IPS-NIHi11 (cell line): ENCODE measurements at regions not wholly inside any gene's neighbourhood (a gene's known extent, or its start where the extent isn't known, plus 50 kb on each side); places are given as distances from the start of the nearest gene placed in this dataset.

Experiments used
- DNase-seq: peaks from one replicate; pipeline ENCODE4 v3.0.0; 2012; ENCODE audit warnings: mixed read lengths, low spot score

DNA sequence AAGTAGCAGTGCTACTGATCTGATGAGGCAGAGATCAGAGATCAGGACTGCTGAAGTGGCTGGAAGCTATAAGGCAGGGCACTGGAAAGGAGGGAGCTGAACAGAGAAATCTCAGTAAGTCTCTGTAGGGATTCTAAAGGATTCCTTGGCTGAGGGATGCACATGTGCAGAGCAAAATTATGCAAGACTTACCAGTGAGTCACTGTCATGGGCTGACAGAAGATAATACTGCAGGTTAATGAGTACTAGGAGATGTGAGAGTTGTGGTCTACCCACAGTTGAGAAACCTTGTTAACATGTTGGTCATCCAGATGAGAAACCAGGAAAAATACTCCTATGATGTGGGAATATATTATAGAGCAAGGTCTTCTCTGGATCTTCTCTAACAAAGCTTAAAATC lies 378.1 kb downstream of the HAPSTR1 start:
- no peak for DNase-seq

GRCh38 chr16:9476744-9477143 lies 385.3 kb downstream of the HAPSTR1 start:
- DNase-seq, result no peak

GRCh38 chr16:9479008-9479407 lies 387.6 kb downstream of the HAPSTR1 start:
- DNase-seq, result no peak

- DNase-seq, result no peak
Observed at GRCh38 chr16:9480503-9480902, 389.1 kb downstream of the HAPSTR1 start.

GRCh38 chr16:9481747-9482730 lies 390.6 kb downstream of the HAPSTR1 start:
- no peak for DNase-seq

- DNase-seq, result no peak
Observed at GRCh38 chr16:9484426-9484825, 393.0 kb downstream of the HAPSTR1 start.

- DNase-seq, result no peak
Observed at GRCh38 chr16:9484881-9485280, 393.4 kb downstream of the HAPSTR1 start.

DNA sequence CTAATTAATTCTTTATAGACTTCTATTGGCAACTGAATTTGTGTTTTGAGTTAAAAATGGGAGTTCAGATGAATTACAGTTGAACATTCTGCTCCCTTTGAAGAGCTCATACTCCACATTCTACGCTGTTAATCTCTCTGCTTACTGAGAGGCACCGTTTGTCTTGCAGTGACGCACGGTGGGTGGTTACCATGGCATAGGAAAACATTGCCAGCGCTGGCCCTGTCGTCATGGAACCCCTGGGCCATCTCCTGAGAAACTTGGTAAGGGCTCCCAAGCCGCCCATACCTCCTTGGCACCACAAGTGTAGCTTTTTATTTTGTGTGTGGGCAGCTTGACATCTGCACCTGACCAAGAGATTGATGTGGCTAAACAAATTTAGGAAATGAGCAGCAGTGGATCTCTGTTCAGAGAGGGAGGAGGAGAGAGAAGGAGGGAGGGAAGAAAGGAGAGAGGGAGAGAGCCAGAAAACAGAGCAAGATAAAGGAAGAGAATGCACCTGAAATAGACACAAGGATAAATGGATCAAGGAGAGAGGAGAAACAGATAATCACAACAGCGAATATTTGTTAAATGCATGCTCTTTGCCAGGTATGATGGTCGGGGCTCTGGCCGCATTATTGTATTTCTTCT lies 398.5 kb downstream of the HAPSTR1 start:
- no peak for DNase-seq

GRCh38 chr16:9495824-9496223 lies 404.4 kb downstream of the HAPSTR1 start:
- DNase-seq, result no peak

DNA sequence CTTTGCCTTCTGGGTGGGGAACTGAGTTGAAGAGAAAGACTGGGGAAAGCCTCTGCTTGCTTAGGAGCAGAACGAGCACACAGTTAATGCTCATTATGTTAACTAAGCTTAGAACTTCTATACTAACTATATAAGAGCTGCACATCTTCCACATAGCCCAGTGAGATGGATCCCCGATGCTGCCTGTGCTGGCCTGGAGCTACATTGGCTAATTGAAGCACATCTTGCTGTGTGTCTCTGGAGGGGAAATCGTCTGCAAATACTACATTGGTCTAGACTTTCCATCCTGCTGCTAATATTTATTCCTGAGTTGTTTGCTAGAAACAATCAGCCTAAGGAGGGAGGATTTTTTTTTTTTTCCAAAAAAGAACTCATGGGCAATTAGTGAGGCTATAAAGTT lies 406.3 kb downstream of the HAPSTR1 start:
- no peak for DNase-seq

DNA sequence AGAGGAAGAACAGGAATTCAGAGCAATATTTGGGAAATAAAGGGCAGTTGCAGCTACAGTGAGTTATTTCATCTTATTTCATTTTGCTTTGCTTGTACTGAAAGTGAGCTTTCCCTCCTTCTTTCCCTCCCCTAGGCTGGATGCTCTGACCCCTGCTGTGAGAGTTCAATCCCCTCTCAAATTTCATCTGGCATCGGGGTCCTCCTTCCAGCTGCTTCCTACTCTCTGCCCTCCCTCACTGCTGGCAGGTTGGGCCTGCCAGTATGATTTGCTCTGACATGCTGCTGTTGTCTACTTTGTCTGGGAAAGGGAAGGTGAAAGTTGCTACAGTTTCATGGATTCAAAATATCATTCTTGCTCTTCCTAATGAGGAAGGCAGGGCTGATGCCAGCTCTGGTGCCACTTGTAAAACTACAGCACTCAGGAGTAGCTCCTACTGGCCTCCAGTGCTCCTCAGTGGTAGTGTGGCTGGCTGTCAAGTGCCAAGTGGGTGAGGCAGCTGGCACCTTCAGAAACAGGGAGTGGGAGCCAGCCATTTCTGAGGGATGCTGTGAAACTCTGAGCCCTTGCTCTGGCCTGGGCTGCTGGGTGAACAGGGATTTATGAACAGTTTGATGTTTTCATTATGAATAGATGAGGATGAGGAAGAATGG lies 408.6 kb downstream of the HAPSTR1 start:
- DNase-seq, result peak; percentile 62

DNA sequence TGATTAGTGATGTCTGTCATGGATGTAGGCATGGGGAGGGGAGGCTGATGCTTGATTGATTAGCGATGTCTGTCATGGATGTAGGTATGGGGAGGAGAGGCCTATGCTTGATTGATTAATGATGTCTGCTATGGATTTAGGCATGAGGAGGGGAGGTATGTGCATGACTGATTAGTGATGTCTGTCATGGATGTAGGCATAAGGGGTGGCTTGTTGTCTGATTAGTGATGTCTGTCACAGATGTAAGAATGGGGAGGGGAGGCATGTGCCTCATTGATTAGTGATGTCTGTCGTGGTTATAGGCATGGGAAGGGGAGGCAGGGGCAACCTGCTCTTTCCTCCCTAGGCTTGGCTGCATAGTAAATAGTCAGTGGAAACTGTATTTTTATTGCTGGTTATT lies 409.4 kb downstream of the HAPSTR1 start:
- DNase-seq, result no peak

GRCh38 chr16:9503251-9503984 lies 412.0 kb downstream of the HAPSTR1 start:
- DNase-seq, result no peak

DNA sequence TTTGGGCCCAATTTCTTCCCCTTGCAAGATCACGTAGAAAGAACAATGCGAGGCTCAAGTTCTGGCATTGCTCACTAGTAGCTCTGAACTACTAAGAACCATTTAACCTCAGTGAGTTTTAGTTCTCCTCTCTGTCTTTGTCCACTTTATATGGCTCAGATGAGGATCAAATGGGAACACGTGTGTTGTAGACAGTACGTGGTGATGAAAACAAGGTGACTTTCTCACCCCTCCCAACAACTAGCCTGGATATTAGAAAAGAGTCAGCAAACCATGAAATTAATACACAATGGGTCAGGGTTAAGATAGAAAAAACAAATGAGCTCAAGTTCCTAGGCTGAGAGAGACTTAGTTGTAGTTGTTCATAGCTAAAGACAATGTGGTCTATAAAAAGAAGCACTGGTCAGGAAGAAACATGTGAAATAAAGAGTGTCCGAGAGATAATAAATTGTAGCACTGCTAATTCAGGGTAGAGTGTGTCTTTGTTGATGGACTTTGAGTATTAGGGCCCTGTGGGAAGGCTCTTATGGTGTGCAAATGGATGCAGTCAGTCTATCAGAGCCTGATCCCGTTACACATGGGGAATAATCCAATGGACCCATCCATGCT lies 417.0 kb downstream of the HAPSTR1 start:
- DNase-seq, result no peak

DNA sequence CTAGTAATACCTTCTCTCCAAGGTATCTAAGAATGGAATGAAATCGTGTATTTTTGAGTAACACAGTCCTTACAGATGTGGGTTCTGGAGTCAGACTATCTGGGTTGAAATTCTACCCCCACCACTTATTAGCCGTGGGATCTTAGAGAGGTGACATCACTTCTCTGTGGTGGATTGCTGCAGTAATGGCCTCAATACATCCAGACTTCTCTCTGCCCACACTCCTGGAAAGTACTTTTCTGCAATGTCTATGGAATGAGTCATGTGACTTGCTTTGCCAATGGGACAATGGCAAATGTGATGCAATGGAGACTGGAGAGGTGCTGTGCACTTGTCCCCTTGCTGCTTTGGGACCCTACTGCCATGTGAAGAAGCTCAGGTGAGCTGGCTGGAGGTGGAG lies 418.2 kb downstream of the HAPSTR1 start:
- DNase-seq, result no peak

- DNase-seq, result no peak
Observed at GRCh38 chr16:9511389-9511788, 419.9 kb downstream of the HAPSTR1 start.

DNA sequence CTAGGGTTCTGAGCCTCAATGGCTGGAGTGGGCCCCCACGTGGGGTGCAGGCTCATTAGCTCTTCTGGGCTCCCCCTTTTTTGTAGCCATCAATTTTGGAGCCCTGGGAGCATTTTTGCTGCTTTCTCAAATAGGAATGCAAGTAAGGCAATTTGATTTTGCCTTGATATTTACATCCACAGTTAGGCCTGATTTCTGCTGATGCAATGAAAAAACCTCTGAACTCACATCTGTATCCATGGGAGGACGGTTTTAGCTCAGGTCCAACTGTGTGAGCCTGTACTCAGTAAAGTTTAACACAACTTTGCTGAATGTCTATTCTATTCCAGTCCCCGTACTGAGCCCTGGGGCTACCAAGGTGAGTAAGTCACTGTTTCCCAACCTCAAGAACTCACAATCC lies 425.0 kb downstream of the HAPSTR1 start:
- no peak for DNase-seq

GRCh38 chr16:9518051-9518450 lies 426.6 kb downstream of the HAPSTR1 start:
- no peak for DNase-seq

DNA sequence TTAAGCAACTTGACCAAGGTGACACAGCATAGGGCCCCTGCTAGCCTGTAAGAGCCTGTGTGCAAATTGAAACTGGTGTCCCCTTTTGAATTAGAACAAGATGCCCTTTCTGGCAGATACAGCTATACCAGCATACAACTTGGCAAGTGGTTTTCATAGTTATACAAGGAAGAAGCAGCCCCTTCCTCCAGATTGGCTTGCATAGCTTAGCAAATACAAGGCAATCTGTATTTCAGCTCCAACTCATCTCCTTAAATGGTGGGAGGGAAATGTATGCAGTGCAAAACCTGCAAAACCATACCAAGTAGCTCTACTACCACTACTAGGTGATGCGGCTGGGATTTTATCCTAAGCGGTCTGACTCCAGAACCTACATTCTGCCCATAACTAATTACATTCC lies 427.1 kb downstream of the HAPSTR1 start:
- no peak for DNase-seq

- peak; percentile 27 for DNase-seq
Observed at GRCh38 chr16:9521749-9522370, 430.4 kb downstream of the HAPSTR1 start.

GRCh38 chr16:9522614-9523013 lies 431.2 kb downstream of the HAPSTR1 start:
- no peak for DNase-seq
